GM23338 (cell line): ENCODE measurements at regions not wholly inside any gene's neighbourhood (a gene's known extent, or its start where the extent isn't known, plus 50 kb on each side); places are given as distances from the start of the nearest gene placed in this dataset.

ENCODE experiments used
- CREB1 ChIP-seq: fragments of 250-450 bp; sonication (Bioruptor Pico); IDR thresholded peaks from 2 replicates; pipeline ENCODE4 v1.5.0; 2020; ENCODE audit warnings: low read depth, mild to moderate bottlenecking, moderate library complexity
- EZH2 ChIP-seq: fragments of 200-600 bp; sonication (generic); IDR thresholded peaks from one replicate; pipeline ENCODE4 v1.8.0; 2017; ENCODE audit warnings: antibody characterized with exemption, mild to moderate bottlenecking, low read depth; ENCODE audit not compliant: unreplicated experiment
- EZH2phosphoT487 ChIP-seq: fragments of 200-600 bp; sonication (generic); IDR thresholded peaks from one replicate; pipeline ENCODE4 v1.8.1; 2018; ENCODE audit warnings: antibody characterized with exemption; ENCODE audit not compliant: unreplicated experiment
- JUNB ChIP-seq: IDR thresholded peaks from one replicate; pipeline ENCODE4 v1.6.1; 2016; ENCODE audit warnings: antibody characterized with exemption; ENCODE audit not compliant: unreplicated experiment
- POLR2AphosphoS5 ChIP-seq: IDR thresholded peaks from 2 replicates; pipeline ENCODE4 v1.6.1; 2016; ENCODE audit warnings: antibody characterized with exemption, low read depth
- STAT1 ChIP-seq: IDR thresholded peaks from one replicate; pipeline ENCODE4 v1.6.1; 2016; ENCODE audit warnings: antibody characterized with exemption; ENCODE audit not compliant: unreplicated experiment
- ZNF114 ChIP-seq: fragments of 250-450 bp; sonication (Bioruptor Pico); IDR thresholded peaks from 2 replicates; pipeline ENCODE4 v1.5.0; 2020; ENCODE audit warnings: mild to moderate bottlenecking, moderate library complexity
- ZNF331 ChIP-seq: fragments of 250-450 bp; sonication (Bioruptor Pico); IDR thresholded peaks from 2 replicates; pipeline ENCODE4 v1.5.0; 2020; ENCODE audit warnings: low read depth, mild to moderate bottlenecking, moderate library complexity
- TF ChIP-seq, protein P1 (sequence below), 2 experiments: fragments of 200-600 bp in 1 of 2; sonication (generic) in 1 of 2; conservative IDR thresholded peaks; 2 replicates each; pipeline versions ENCODE4 v1.5.1 to v1.6.1; 2016 to 2017; ENCODE audit warnings: antibody characterized with exemption in 2 of 2, low read depth in 2 of 2, mild to moderate bottlenecking in 2 of 2, moderate library complexity in 1 of 2
- TF ChIP-seq, protein P2 (sequence below): fragments of 250-450 bp; sonication (Bioruptor Pico); IDR thresholded peaks from 2 replicates; pipeline ENCODE4 v1.5.0; 2020; ENCODE audit warnings: mild to moderate bottlenecking, moderate library complexity
- TF ChIP-seq, protein P3 (sequence below): IDR thresholded peaks from 2 replicates; pipeline ENCODE4 v1.6.1; 2016; ENCODE audit warnings: antibody characterized with exemption
- TF ChIP-seq, protein P4 (sequence below): IDR thresholded peaks from one replicate; pipeline ENCODE4 v1.6.1; 2018; ENCODE audit warnings: antibody characterized with exemption; ENCODE audit not compliant: unreplicated experiment

DNA sequence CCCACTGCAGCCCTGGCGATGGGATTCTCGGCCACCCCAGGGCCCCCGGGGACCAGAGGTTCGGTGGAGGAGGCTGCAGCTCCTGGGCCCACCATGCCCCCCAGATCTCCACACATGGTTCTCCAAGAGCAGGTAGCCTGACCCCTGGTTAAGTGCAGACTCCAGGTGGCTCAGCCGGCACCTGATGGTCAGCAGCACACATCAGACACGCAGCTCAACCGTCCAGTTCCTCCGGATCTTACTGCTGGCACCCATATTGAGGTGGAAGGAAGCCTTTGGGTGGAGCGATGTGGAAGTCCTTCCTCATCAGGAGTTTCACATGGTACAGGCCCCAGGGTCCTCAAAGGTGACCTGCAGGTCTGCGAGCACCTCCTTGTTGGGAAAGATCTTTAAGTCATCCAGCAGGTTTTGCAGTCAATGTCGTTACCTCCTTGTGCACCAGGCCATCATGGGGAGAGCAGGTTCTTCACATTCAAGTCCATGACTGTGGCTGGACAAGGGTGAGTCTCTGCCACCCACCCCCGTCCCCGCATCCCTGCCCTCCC, 74.2 kb upstream of the EEPD1 start:
- TF ChIP-seq, protein P1, sequence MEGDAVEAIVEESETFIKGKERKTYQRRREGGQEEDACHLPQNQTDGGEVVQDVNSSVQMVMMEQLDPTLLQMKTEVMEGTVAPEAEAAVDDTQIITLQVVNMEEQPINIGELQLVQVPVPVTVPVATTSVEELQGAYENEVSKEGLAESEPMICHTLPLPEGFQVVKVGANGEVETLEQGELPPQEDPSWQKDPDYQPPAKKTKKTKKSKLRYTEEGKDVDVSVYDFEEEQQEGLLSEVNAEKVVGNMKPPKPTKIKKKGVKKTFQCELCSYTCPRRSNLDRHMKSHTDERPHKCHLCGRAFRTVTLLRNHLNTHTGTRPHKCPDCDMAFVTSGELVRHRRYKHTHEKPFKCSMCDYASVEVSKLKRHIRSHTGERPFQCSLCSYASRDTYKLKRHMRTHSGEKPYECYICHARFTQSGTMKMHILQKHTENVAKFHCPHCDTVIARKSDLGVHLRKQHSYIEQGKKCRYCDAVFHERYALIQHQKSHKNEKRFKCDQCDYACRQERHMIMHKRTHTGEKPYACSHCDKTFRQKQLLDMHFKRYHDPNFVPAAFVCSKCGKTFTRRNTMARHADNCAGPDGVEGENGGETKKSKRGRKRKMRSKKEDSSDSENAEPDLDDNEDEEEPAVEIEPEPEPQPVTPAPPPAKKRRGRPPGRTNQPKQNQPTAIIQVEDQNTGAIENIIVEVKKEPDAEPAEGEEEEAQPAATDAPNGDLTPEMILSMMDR (conservative IDR thresholded peaks at IDR 0.05; ENCODE audit: low read depth in 2 of 2) = no peak
- TF ChIP-seq, protein P2, sequence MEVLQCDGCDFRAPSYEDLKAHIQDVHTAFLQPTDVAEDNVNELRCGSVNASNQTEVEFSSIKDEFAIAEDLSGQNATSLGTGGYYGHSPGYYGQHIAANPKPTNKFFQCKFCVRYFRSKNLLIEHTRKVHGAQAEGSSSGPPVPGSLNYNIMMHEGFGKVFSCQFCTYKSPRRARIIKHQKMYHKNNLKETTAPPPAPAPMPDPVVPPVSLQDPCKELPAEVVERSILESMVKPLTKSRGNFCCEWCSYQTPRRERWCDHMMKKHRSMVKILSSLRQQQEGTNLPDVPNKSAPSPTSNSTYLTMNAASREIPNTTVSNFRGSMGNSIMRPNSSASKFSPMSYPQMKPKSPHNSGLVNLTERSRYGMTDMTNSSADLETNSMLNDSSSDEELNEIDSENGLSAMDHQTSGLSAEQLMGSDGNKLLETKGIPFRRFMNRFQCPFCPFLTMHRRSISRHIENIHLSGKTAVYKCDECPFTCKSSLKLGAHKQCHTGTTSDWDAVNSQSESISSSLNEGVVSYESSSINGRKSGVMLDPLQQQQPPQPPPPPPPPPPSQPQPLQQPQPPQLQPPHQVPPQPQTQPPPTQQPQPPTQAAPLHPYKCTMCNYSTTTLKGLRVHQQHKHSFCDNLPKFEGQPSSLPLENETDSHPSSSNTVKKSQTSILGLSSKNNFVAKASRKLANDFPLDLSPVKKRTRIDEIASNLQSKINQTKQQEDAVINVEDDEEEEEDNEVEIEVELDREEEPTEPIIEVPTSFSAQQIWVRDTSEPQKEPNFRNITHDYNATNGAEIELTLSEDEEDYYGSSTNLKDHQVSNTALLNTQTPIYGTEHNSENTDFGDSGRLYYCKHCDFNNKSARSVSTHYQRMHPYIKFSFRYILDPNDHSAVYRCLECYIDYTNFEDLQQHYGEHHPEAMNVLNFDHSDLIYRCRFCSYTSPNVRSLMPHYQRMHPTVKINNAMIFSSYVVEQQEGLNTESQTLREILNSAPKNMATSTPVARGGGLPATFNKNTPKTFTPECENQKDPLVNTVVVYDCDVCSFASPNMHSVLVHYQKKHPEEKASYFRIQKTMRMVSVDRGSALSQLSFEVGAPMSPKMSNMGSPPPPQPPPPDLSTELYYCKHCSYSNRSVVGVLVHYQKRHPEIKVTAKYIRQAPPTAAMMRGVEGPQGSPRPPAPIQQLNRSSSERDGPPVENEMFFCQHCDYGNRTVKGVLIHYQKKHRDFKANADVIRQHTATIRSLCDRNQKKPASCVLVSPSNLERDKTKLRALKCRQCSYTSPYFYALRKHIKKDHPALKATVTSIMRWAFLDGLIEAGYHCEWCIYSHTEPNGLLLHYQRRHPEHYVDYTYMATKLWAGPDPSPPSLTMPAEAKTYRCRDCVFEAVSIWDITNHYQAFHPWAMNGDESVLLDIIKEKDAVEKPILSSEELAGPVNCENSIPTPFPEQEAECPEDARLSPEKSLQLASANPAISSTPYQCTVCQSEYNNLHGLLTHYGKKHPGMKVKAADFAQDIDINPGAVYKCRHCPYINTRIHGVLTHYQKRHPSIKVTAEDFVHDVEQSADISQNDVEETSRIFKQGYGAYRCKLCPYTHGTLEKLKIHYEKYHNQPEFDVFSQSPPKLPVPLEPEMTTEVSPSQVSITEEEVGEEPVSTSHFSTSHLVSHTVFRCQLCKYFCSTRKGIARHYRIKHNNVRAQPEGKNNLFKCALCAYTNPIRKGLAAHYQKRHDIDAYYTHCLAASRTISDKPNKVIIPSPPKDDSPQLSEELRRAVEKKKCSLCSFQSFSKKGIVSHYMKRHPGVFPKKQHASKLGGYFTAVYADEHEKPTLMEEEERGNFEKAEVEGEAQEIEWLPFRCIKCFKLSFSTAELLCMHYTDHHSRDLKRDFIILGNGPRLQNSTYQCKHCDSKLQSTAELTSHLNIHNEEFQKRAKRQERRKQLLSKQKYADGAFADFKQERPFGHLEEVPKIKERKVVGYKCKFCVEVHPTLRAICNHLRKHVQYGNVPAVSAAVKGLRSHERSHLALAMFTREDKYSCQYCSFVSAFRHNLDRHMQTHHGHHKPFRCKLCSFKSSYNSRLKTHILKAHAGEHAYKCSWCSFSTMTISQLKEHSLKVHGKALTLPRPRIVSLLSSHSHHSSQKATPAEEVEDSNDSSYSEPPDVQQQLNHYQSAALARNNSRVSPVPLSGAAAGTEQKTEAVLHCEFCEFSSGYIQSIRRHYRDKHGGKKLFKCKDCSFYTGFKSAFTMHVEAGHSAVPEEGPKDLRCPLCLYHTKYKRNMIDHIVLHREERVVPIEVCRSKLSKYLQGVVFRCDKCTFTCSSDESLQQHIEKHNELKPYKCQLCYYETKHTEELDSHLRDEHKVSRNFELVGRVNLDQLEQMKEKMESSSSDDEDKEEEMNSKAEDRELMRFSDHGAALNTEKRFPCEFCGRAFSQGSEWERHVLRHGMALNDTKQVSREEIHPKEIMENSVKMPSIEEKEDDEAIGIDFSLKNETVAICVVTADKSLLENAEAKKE (CRISPR knock-in tag) = no peak
- TF ChIP-seq ZNF331 (CRISPR knock-in tag) (no peak), EZH2 (no peak), STAT1 (no peak), EZH2phosphoT487 (no peak), JUNB (no peak), ZNF114 (CRISPR knock-in tag) (no peak), POLR2AphosphoS5 (no peak), CREB1 (CRISPR knock-in tag) (no peak)
- TF ChIP-seq, protein P3, sequence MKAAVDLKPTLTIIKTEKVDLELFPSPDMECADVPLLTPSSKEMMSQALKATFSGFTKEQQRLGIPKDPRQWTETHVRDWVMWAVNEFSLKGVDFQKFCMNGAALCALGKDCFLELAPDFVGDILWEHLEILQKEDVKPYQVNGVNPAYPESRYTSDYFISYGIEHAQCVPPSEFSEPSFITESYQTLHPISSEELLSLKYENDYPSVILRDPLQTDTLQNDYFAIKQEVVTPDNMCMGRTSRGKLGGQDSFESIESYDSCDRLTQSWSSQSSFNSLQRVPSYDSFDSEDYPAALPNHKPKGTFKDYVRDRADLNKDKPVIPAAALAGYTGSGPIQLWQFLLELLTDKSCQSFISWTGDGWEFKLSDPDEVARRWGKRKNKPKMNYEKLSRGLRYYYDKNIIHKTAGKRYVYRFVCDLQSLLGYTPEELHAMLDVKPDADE = no peak
- TF ChIP-seq, protein P4, sequence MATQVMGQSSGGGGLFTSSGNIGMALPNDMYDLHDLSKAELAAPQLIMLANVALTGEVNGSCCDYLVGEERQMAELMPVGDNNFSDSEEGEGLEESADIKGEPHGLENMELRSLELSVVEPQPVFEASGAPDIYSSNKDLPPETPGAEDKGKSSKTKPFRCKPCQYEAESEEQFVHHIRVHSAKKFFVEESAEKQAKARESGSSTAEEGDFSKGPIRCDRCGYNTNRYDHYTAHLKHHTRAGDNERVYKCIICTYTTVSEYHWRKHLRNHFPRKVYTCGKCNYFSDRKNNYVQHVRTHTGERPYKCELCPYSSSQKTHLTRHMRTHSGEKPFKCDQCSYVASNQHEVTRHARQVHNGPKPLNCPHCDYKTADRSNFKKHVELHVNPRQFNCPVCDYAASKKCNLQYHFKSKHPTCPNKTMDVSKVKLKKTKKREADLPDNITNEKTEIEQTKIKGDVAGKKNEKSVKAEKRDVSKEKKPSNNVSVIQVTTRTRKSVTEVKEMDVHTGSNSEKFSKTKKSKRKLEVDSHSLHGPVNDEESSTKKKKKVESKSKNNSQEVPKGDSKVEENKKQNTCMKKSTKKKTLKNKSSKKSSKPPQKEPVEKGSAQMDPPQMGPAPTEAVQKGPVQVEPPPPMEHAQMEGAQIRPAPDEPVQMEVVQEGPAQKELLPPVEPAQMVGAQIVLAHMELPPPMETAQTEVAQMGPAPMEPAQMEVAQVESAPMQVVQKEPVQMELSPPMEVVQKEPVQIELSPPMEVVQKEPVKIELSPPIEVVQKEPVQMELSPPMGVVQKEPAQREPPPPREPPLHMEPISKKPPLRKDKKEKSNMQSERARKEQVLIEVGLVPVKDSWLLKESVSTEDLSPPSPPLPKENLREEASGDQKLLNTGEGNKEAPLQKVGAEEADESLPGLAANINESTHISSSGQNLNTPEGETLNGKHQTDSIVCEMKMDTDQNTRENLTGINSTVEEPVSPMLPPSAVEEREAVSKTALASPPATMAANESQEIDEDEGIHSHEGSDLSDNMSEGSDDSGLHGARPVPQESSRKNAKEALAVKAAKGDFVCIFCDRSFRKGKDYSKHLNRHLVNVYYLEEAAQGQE = no peak
